ENCODE measurements at regions not wholly inside any gene's neighbourhood (a gene's known extent, or its start where the extent isn't known, plus 50 kb on each side); places are given as distances from the start of the nearest gene placed in this dataset.

- Histone ChIP-seq H3K4me1 (ENCODE audit: control insufficient read depth, insufficient read depth, low read length) (no peaks in the 10 kb centered on the region), H3K27me3 (ENCODE audit: control insufficient read depth, insufficient read depth, low read length) (no peaks in the 10 kb centered on the region), H3K27ac (ENCODE audit: low read length) (no peak overlapping the region), H3K36me3 (ENCODE audit: control insufficient read depth, insufficient read depth, low read length) (no peaks in the 10 kb centered on the region), H3K4me3 (ENCODE audit: low read depth in 2 of 2, low read length in 2 of 2) (no peak overlapping the region), H3K9me3 (ENCODE audit: control insufficient read depth, insufficient read depth, low read depth, low read length) (no peaks in the 10 kb centered on the region)
- ChIA-PET POLR2A (no interaction called here), CTCF (no interaction called here)
- DNase-seq (ENCODE audit: low read depth, low spot score) (no peak), ATAC-seq (no peak)
- intact Hi-C loops (cut with micrococcal nuclease; ENCODE audit: unreplicated experiment) (no loop called here), in situ Hi-C loops (cut with HindIII; ENCODE audit: low pct_unique_long_range_greater_than_20kb, low sequenced_read_pairs) (no loop called here)
- TF ChIP-seq TCF7L2 (IDR thresholded peaks at IDR 0.05; ENCODE audit: low read depth, low read length): no peak
- TF ChIP-seq SIN3A (IDR thresholded peaks at IDR 0.05; ENCODE audit: borderline replicate concordance, insufficient read depth, low read depth, low read length): no peak
- no peak for TF ChIP-seq REST (IDR thresholded peaks at IDR 0.05; ENCODE audit: insufficient read depth in 1 of 2, low read depth in 2 of 2, low read length in 1 of 2)
- no peak for TF ChIP-seq CTCF (IDR thresholded peaks at IDR 0.05)
- no peak for TF ChIP-seq POLR2AphosphoS5 (IDR thresholded peaks at IDR 0.05; ENCODE audit: low read depth, low read length)
- no TSS peak for BruUV-seq (replicated peaks)
Measured at GRCh38 chr1:199472018-199472417, 555.5 kb upstream of the NR5A2 start.

DNA sequence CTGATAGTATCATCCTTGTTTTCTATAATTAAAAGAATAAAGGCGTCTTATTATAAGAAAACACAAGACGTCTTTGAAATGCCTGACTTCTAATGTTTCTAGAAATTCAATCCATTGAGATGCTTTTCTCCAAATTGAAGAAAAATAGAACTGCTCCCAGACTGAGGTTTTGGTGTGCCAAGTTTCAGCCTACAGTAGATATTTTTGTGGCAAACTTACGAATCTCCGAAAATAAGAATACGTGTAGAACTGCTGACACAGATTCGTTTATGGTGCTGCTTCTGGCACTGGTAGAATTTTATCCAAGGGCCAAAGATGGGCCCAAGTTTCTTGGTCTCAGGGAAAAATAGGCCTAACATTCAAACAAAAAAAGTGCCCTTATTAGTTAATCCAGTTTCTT is 554.5 kb upstream of the NR5A2 start:
- in situ Hi-C loops (cut with HindIII; ENCODE audit: low pct_unique_long_range_greater_than_20kb, low sequenced_read_pairs): no loop called here
- CTCF ChIA-PET: no interaction called here

More for the DNA sequence above, 554.5 kb upstream of the NR5A2 start:
- BruUV-seq (replicated peaks): no TSS peak
- Histone ChIP-seq H3K4me3 (ENCODE audit: low read depth in 2 of 2, low read length in 2 of 2) (no peak overlapping the region), H3K9me3 (ENCODE audit: control insufficient read depth, insufficient read depth, low read depth, low read length) (no peaks in the 10 kb centered on the region), H3K36me3 (ENCODE audit: control insufficient read depth, insufficient read depth, low read length) (no peaks in the 10 kb centered on the region), H3K27ac (ENCODE audit: low read length) (no peak overlapping the region), H3K27me3 (ENCODE audit: control insufficient read depth, insufficient read depth, low read length) (no peaks in the 10 kb centered on the region), H3K4me1 (ENCODE audit: control insufficient read depth, insufficient read depth, low read length) (no peaks in the 10 kb centered on the region)
- no peak for DNase-seq (ENCODE audit: low read depth, low spot score)
- intact Hi-C loops (cut with micrococcal nuclease; ENCODE audit: unreplicated experiment): no loop called here
- no peak for TF ChIP-seq CTCF (IDR thresholded peaks at IDR 0.05)
- no peak for TF ChIP-seq REST (IDR thresholded peaks at IDR 0.05; ENCODE audit: insufficient read depth in 1 of 2, low read depth in 2 of 2, low read length in 1 of 2)
- no peak for TF ChIP-seq TCF7L2 (IDR thresholded peaks at IDR 0.05; ENCODE audit: low read depth, low read length)
- no peak for TF ChIP-seq SIN3A (IDR thresholded peaks at IDR 0.05; ENCODE audit: borderline replicate concordance, insufficient read depth, low read depth, low read length)
- no peak for TF ChIP-seq POLR2AphosphoS5 (IDR thresholded peaks at IDR 0.05; ENCODE audit: low read depth, low read length)
- POLR2A ChIA-PET: no interaction called here
- no peak for ATAC-seq
